Amniotic epithelial cell (primary cell): ENCODE measurements at regions not wholly inside any gene's neighbourhood (a gene's known extent, or its start where the extent isn't known, plus 50 kb on each side); places are given as distances from the start of the nearest gene placed in this dataset.
"Not testable (repeated sequence)": the region's sequence is repeated elsewhere in the genome, so short reads cannot be mapped to it uniquely, and the experiment has no call there.

Experiments used
- DNase-seq: peaks from one replicate; pipeline ENCODE4 v3.0.0-alpha.2; 2010; ENCODE audit warnings: low read depth

- no peak for DNase-seq
These were observed 538.8 kb downstream of the MATN1 start for GRCh38 chr1:30184393-30185141.

DNA sequence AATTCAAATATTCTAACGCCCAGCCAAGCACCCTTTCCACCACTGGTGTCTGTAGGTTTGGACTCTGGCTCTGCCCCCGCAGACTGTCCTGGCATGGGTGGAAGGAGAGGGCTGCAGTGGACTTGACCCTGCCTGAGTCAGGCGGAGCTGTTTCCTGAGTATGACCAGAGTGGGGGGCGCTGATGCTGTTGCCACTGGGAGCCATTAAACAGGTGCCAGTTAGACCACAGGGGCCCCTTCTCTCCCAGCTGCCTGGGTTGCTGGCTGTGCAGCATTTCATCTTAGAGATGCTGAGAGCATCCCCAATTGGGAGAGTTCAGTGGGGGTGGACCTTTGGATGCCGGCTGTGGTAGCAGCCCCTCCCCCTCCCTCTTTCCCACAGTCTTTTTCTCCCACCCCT is 539.5 kb downstream of the MATN1 start:
- DNase-seq: no peak

GRCh38 chr1:30183006-30183405 is 540.4 kb downstream of the MATN1 start:
- DNase-seq: no peak

DNA sequence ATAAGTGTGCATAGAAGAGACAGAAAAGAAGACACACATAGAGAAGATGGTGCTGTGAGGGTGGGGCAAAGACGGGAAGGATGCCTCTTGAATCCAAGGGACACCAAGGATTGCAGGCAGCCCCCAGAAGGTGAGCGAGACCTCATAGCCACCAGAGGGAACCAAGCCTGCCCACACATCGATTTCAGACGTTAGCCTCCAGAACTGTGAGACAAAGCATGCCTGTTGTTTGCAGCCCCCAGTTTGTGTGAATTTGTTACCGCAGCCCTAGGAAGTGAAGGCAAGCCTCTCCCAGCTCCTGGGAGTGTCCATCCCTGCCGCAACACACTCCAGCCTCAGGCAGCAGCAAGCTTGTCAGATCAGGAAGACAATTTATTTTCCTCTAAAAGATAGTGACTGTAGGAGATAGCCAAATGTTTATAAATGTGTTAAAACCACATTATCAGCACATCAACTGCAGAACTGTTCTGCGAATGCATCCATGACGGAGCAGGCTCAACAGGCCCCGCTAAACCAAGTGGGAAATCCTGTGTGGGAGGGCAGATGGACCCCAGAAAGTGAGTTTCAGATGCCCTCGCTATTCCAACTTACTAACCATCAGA is 543.3 kb downstream of the MATN1 start:
- DNase-seq: no peak

DNA sequence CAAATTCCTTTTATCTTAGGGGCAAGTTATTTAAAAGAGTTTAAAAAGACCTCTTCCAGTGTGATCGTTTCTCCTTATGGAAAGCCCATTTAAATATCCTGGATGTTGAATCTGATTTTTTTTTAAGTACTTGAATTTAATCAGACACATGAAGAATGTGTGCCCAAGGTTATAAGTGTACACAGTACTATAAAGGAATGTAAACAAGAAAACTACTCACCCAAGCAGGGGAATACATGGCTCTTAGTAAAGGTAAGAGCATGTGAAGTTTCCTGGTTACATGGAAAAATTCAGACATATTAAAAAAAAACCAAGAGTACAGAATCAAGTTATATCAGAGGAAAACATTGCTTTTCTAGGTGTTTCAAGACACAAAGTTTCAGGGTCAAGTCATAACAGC is 546.9 kb downstream of the MATN1 start:
- no peak for DNase-seq

GRCh38 chr1:30174499-30174898 is 548.9 kb downstream of the MATN1 start:
- no peak for DNase-seq

DNA sequence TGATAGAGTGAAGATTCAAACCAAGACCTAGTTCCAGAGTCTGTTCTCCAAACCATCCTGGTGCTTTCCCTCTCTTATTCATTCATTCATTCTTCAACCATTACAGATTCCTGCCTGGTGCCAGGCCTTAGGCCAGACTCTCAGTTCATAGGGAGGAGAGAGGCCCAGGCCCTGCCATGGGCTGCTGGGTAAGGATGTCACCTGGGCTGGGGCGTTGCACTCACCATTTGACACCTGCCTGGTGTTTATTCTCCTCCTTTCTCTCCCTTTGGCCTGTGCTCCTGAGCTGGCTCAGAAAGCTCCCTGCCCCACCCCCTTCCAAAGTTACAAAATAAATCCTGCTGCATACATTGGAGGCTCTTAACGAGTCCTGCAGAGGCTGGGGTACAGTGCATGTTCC is 549.8 kb downstream of the MATN1 start:
- DNase-seq: no peak

DNA sequence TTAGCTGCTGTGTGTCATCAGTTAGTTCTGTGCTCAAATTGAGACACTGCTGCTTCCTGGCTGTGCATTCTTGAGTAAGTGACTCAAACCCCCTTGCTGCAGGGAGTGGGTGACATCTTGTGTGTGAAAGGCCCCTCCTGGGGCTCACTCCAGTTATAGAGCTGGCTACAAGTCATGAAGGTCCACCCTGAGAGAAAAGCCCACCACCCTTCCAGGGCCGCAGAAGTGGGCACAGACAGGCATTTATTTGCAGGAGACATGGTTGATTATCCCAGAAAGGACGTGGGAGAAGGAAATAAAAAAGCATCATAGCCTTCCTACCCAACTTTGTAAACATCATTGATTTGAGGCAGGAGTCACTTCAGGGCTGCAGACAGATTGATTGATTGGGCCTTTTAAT is 550.6 kb downstream of the MATN1 start:
- no peak for DNase-seq

DNA sequence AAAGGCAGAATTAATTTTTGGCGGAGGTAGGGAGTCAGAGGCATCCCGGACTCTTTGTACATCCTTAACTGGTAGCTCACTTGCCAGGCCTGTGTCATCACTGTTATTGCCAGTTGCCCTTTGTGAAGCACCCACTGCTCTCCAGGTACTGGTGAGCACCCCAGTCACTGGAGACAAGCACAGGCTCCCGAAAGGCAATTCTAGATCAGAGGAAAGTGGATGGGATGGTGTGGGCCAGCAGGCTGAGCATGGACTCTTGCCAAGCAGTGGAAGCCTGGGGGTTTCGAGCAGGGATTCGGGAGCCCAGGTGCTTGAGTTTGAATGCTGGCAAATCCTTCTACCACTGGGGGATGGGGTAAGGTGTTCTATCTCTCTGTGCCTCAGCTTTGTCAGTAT is 551.1 kb downstream of the MATN1 start:
- DNase-seq: no peak

- no peak for DNase-seq
These were observed 551.7 kb downstream of the MATN1 start for GRCh38 chr1:30171537-30172298.

GRCh38 chr1:30169269-30169668 is 554.1 kb downstream of the MATN1 start:
- DNase-seq: no peak

DNA sequence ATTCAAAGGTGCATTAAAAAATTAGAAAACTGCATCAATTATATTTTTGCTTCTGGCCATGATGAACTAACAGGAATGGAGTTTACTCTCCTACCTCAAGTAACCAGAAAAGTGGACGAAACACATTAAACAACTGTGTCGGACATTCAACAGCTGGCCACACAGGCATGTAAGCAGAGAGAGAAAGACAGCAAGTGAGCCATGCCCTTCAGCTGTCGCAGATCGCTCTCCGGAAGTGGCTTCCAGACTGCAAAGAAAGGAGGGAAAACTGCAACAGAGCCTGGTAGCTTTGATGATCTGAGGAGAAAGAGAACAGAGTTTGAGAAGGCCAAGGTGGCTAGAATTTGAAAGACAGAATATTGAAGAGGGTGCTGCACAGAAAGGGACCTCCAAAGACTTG is 557.2 kb downstream of the MATN1 start:
- no peak for DNase-seq

- DNase-seq: no peak
These were observed 558.3 kb downstream of the MATN1 start for GRCh38 chr1:30165116-30165515.

DNA sequence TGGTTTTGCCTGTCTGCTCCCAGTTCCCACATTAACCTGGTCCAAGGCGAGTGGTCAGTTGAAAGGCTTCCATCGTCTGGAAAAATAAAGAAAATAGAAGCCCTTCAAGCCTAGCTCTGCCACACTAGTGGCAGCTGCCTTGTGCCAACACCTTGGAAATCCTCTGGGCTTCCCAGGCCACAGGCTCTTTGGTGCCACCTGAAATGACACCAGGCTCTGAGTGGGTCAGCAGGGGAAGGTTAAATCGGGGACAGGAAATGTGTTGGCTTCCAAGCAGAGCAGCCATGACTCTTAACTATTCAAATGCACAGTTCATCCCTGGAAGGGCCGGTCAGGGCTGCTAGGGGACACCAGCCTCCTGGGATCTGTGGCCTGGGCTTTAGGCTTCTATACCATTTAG is 558.7 kb downstream of the MATN1 start:
- DNase-seq: no peak

DNA sequence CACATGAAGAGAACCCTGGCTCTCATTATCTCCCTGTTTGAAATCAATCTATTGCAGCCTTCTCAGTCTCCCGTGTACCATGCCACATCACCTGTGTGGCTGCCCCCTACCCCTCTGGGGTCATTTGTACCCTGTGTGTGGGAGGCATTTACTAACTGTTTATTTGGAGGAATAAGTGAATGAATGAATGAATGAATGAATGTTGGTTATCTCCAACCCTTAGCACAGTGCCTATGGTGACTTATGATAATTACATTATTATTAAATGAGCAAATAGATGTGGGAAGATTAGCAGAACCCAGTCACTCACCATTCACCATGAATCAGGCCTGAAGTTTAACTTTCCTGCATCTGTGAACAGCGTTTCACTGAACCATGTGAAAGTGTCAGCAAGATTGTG is 560.8 kb downstream of the MATN1 start:
- DNase-seq: no peak

GRCh38 chr1:30161953-30162352 is 561.4 kb downstream of the MATN1 start:
- DNase-seq: no peak

DNA sequence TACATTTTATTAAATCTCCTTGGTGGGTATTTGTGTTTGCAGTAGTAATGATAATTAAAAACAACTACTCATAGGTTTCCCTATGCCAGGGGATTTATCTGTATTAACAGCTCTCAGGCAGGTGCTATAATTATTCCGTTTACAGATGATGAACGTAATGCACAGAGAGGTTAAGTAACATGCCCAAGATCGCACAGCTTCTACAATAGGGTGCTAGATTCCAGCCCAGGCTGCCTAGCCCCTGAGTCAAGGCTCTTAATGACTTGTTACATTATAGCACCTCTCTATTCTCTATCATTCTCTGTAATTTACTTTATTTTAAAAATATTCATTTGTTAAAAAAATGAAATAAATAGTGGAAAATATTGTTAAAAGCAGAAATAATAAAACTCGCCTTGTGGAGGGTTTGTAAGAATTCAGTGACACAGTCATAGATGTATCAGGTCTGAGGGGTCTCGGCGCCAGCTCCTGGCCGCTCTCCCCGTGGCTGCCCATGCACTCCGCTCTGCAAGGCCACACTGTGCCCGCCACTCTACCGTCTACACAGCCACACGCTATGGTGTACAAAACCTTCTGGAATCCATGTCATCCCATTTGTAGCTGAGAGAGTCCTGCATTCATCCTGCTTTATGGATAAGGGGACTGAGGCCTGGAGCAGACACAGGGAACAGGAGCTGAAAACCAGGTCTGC is 562.2 kb downstream of the MATN1 start:
- DNase-seq: no peak

DNA sequence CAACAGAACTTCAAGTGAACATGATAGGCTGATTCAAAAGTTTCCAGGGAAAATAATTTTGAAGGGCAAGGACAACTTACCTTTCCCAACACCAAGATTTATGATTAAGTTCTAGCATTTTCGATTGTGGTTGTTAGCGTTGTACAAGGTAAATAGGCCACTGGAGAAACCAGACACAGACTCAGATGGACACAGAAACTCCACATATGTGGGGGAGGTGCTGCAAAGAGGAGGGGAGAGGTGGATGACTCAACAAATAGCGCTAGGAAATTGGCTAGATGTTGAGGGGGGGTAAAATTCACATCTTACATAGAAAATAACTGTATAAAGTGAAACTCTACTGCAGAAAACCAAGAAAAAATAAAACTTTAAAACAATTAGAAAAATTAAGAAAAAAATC is 564.4 kb downstream of the MATN1 start:
- no peak for DNase-seq

GRCh38 chr1:30155698-30156097 is 567.7 kb downstream of the MATN1 start:
- not testable (repeated sequence) for DNase-seq

- not testable (repeated sequence) for DNase-seq
These were observed 568.1 kb downstream of the MATN1 start for GRCh38 chr1:30155253-30155652.

- no peak for DNase-seq
These were observed 569.5 kb downstream of the MATN1 start for GRCh38 chr1:30153743-30154449.

DNA sequence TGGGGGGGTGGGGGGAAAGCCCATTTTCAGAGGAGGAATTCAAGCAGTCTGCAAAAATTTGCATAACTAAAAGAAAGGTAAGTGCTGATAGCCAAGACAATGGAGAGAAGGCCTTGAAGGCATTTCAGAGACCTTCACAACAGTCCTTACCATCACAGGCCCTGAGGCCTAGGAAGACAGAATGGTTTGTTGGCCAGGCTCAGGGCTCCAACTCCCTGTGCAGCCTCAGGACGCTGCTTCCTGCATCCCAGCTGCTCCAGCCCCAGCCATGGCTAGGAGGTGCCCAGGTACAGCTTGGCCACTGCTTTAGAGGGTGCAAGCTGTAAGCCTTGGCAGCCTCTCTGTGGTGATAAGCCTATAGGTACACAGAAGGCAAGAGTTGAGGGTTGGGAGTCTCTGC is 571.6 kb downstream of the MATN1 start:
- DNase-seq: no peak
